Natural killer cell treated with Interleukin-12 subunit alpha and Interleukin-12 subunit beta and Interleukin-15 and Interleukin-18, amount 100 ng/mL, for 72 hours (primary cell): ENCODE measurements at regions not wholly inside any gene's neighbourhood (a gene's known extent, or its start where the extent isn't known, plus 50 kb on each side); places are given as distances from the start of the nearest gene placed in this dataset.

Experiments used
- ATAC-seq, 2 donors: fragments of 150-1000 bp; cut with Tn5 transposase in 1 of 2; sonication (Bioruptor Pico), chemical (Tn5 transposase) in 1 of 2; 2 replicates each; pipeline ENCODE4 v1.10.0; 2021
- DNase-seq: peaks from one replicate; pipeline ENCODE4 v3.0.0; 2022; ENCODE audit warnings: low spot score
- H3K27ac Mint-ChIP-seq, 2 donors: 1 replicate in 1 of 2; 2 replicates in 1 of 2; pipeline ENCODE4 v1.8.0; 2022; ENCODE audit warnings: mixed read lengths in 2 of 2, mild to moderate bottlenecking in 1 of 2, moderate library complexity in 1 of 2
- H3K27me3 Mint-ChIP-seq, 2 donors: 1 replicate in 1 of 2; 2 replicates in 1 of 2; pipeline ENCODE4 v1.8.0; 2022; ENCODE audit warnings: mixed read lengths in 2 of 2
- H3K36me3 Mint-ChIP-seq: one replicate; pipeline ENCODE4 v1.8.0; 2022; ENCODE audit warnings: mixed read lengths
- H3K4me1 Mint-ChIP-seq, 2 donors: 1 replicate in 1 of 2; 2 replicates in 1 of 2; pipeline ENCODE4 v1.8.0; 2022; ENCODE audit warnings: low read depth in 2 of 2, mixed read lengths in 2 of 2, mild to moderate bottlenecking in 1 of 2
- H3K4me3 Mint-ChIP-seq: one replicate; pipeline ENCODE4 v1.8.0; 2022; ENCODE audit warnings: mixed read lengths
- H3K9me3 Mint-ChIP-seq: 2 replicates; pipeline ENCODE4 v1.8.0; 2022; ENCODE audit warnings: mixed read lengths

GRCh38 chrX:69094977-69095669, 70.1 kb downstream of the PJA1 start:
- no peak overlapping the region for H3K27ac Mint-ChIP-seq
- H3K9me3 Mint-ChIP-seq, result no peaks in the 10 kb centered on the region
- no peak for ATAC-seq
- H3K36me3 Mint-ChIP-seq, result no peaks in the 10 kb centered on the region
- H3K4me1 Mint-ChIP-seq, result no peaks in the 10 kb centered on the region
- H3K27me3 Mint-ChIP-seq, result peaks cover 0 to 4% of the 10 kb centered on the region in 2 donors
- no peak for DNase-seq
- no peak overlapping the region for H3K4me3 Mint-ChIP-seq

DNA sequence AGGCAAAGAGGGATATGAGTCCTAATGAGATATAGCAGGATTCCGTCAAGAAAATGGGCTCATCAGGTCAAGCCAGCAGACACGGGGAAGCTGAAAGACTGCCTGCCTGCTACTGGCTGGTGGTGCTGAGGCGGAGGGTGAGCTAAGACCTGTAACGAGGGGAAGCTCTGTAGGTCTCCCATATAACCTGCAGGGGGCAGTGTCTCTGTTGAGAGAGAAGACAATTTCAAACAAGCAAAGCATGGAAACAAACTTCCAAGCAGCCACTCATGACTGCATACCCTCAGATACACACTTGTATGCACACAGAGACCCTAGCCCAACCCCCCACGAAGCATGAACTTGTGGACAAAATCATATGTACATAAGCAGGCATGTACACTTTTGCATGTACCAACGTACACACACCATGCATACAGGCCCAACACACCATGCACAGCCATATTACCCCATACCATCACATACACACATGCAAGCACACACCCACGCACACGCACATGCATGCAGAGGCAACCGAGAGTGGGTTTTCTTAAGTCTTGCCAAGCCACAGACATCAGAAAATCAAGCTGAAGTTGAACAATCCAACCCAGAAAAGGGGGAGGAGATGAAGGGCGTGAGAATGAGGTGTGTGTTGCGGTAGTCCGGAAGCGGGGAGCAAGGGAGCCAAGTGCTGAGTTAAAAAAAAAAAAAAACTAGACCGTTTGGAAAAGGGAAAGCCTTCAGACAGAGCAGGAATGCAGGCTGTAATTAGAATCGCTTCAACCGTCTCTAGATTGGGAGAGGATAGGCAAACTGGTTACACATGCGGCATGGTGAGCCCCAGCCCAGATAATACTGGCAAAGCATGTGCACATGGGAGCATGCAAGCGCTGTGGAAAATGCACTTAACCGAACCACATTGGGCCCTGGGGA, 71.0 kb downstream of the PJA1 start:
- H3K27ac Mint-ChIP-seq, result no peak overlapping the region
- no peaks in the 10 kb centered on the region for H3K9me3 Mint-ChIP-seq
- H3K27me3 Mint-ChIP-seq, result peaks cover 0 to 4% of the 10 kb centered on the region in 2 donors
- H3K36me3 Mint-ChIP-seq, result no peaks in the 10 kb centered on the region
- no peak for DNase-seq
- H3K4me1 Mint-ChIP-seq, result no peaks in the 10 kb centered on the region
- no peak for ATAC-seq
- H3K4me3 Mint-ChIP-seq, result no peak overlapping the region

DNA sequence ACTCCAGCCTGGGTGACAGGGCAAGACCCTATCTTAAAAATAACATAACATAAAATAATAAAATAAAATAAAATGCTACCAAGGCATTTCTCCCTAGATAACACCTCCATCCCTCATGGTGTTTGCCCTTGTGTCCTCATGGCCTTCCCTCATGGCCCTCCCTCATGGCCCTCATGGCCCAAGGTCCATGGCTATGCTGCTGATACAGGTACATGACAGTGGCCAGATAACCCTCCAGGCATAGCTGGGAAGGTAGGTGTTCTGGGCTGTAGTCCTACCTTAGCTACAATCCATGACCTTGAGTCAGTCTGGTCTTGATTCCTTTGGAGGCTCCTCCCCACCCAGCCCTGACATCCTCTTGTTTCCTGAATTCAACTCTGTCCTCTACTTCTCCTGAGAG, 75.2 kb downstream of the PJA1 start:
- DNase-seq (no peak), ATAC-seq (no peak)
- Mint-ChIP-seq H3K36me3 (no peaks in the 10 kb centered on the region), H3K4me1 (no peaks in the 10 kb centered on the region), H3K9me3 (no peaks in the 10 kb centered on the region), H3K27me3 (peaks cover 0 to 2% of the 10 kb centered on the region in 2 donors), H3K27ac (no peak overlapping the region), H3K4me3 (no peak overlapping the region)

GRCh38 chrX:69089203-69089602, 76.0 kb downstream of the PJA1 start:
- Mint-ChIP-seq H3K9me3 (no peaks in the 10 kb centered on the region), H3K4me1 (no peaks in the 10 kb centered on the region), H3K27me3 (peaks cover 0 to 2% of the 10 kb centered on the region in 2 donors), H3K27ac (no peak overlapping the region), H3K4me3 (no peak overlapping the region), H3K36me3 (no peaks in the 10 kb centered on the region)
- ATAC-seq (no peak), DNase-seq (no peak)

GRCh38 chrX:69088171-69088938, 76.9 kb downstream of the PJA1 start:
- Mint-ChIP-seq H3K9me3 (no peaks in the 10 kb centered on the region), H3K27ac (no peak overlapping the region)
- ATAC-seq, result no peak

DNA sequence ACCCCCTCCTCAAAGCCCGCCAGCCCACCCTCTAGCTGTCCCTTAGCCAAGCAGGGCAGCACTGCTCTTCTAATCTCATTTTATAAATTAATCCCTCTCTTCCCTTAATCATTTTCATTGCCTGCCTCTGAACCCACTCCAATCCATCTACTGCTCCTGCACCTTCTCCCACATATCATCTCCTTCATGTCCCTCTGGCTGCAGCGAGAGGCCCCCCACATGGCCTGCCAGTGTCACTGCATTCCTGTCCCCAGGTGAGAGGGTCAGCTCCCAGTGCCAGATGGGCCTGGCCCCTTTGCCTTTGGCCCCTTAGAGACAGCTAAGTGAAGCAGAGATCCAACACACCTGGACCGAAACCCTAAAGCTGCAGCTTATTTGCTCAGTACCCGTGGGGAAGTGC, 79.4 kb downstream of the PJA1 start:
- Mint-ChIP-seq H3K27me3 (peaks cover 0 to 5% of the 10 kb centered on the region in 2 donors), H3K9me3 (no peaks in the 10 kb centered on the region), H3K36me3 (no peaks in the 10 kb centered on the region), H3K4me3 (no peak overlapping the region), H3K4me1 (no peaks in the 10 kb centered on the region), H3K27ac (no peak overlapping the region)
- DNase-seq (no peak), ATAC-seq (no peak)

More at GRCh38 chrX:69088171-69088938, 76.9 kb downstream of the PJA1 start:
- H3K4me1 Mint-ChIP-seq, result no peaks in the 10 kb centered on the region
- H3K36me3 Mint-ChIP-seq, result no peaks in the 10 kb centered on the region
- no peak for DNase-seq
- peaks cover 0 to 5% of the 10 kb centered on the region in 2 donors for H3K27me3 Mint-ChIP-seq
- no peak overlapping the region for H3K4me3 Mint-ChIP-seq

DNA sequence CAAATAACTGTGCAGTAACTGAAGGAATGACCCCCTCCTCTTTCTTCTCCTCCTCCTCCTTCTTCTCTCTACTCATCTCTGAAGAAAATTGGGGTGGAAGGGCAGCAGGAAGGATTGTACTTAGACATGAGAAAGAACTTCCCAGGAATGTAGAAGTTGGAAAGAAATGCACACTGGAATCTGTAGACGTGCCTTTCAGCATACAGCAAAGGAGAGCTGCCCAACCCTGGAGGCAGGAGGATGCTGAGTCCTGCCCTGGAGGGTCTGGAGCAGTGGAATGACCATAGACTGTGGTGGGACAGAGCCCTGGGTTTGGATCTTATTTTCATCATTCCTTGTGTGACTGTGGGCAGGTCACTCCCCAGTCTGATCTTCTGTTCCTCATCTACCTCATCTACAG, 80.1 kb downstream of the PJA1 start:
- DNase-seq (no peak), ATAC-seq (no peak)
- Mint-ChIP-seq H3K4me3 (no peak overlapping the region), H3K36me3 (no peaks in the 10 kb centered on the region), H3K9me3 (no peaks in the 10 kb centered on the region), H3K27me3 (peaks cover 0 to 5% of the 10 kb centered on the region in 2 donors), H3K4me1 (no peaks in the 10 kb centered on the region), H3K27ac (no peak overlapping the region)

GRCh38 chrX:69083801-69084200, 81.5 kb downstream of the PJA1 start:
- Mint-ChIP-seq H3K9me3 (no peaks in the 10 kb centered on the region), H3K4me3 (no peak overlapping the region), H3K4me1 (no peaks in the 10 kb centered on the region), H3K27me3 (peaks cover 0 to 7% of the 10 kb centered on the region in 2 donors), H3K27ac (no peak overlapping the region), H3K36me3 (no peaks in the 10 kb centered on the region)
- DNase-seq, result no peak
- ATAC-seq, result no peak

DNA sequence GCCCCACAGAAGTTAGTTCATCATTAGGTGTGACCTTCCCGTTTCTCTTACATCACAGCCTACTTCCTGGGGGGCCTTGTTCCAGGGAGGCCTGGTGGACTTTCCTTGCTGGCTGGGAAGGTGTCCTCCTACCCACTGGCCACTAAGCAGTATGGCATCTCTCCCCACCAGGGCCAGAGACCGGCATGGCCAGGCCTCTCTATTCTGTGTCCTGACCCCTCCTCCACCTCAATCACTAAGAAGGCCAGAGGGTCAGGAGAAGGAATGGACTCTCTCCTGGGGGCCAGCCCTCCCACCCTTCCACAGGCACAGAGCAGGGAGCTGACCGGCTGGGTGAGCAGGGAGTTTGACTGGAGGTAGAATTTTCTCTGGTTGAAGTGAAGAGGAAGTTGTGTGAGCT, 81.9 kb downstream of the PJA1 start:
- H3K27me3 Mint-ChIP-seq, result peaks cover 0 to 7% of the 10 kb centered on the region in 2 donors
- ATAC-seq, result no peak
- no peaks in the 10 kb centered on the region for H3K36me3 Mint-ChIP-seq
- no peaks in the 10 kb centered on the region for H3K4me1 Mint-ChIP-seq
- no peak for DNase-seq
- H3K27ac Mint-ChIP-seq, result no peak overlapping the region
- no peaks in the 10 kb centered on the region for H3K9me3 Mint-ChIP-seq
- H3K4me3 Mint-ChIP-seq, result no peak overlapping the region

DNA sequence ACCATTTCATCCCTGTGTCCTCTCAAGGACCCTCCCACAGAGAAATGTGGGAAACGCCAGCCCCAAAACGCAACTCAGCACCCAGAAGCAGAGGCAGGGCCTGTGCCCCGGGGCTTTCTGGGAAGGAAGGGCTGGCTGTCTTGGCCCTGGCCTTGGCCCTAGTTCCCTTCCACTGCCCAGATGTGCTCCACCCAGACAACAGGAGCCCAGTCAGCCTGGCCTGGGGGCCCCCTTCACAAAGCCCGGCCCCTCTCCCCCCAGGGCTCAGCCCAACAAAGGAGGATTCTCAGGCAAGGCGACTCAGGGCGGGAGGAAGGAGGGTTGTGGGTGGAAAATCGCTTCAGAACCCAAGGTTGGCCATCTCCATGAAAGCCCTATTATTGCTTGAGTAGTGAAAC, 82.5 kb downstream of the PJA1 start:
- peaks cover 0 to 7% of the 10 kb centered on the region in 2 donors for H3K27me3 Mint-ChIP-seq
- no peak overlapping the region for H3K4me3 Mint-ChIP-seq
- H3K4me1 Mint-ChIP-seq, result no peaks in the 10 kb centered on the region
- H3K36me3 Mint-ChIP-seq, result no peaks in the 10 kb centered on the region
- DNase-seq (no peak), ATAC-seq (no peak)
- H3K9me3 Mint-ChIP-seq, result no peaks in the 10 kb centered on the region
- H3K27ac Mint-ChIP-seq, result no peak overlapping the region

DNA sequence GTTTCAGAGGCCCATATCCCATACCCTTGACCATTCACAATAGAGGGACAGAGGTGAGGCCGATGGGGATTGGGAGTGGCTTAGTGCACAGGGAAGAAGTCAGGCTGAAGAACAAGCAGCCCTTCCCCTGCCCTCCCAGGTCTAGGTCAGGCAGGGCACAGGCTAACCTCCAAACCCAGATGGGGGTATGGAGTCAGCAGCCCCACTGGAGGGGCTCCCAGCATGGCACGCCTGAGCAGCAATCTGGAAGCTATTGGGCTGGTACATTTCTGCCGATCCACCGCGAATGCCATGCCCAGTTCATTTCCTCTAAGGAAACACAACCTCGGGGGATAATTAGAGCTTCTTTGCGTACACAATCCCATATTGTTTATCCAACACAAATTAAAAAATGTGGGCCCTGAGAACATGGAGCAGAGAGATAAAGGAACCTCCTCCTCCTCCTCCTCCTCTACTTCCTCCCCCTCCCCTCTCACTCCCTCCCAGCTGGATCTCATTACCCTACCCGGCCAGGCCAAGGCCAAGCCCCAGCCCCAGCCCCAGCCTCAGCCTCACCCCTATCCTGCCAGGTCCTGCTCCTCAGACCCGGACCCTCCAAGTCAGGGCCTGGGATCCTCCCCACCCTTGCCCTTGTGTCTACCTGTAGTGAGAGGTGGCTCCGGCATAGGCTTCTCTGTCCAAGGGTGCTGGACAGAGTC, 83.0 kb downstream of the PJA1 start:
- no peak for DNase-seq

GRCh38 chrX:69080855-69081465, 84.3 kb downstream of the PJA1 start:
- no peaks in the 10 kb centered on the region for H3K9me3 Mint-ChIP-seq
- H3K27me3 Mint-ChIP-seq, result peaks cover 0 to 5% of the 10 kb centered on the region in 2 donors
- H3K27ac Mint-ChIP-seq, result no peak overlapping the region
- no peaks in the 10 kb centered on the region for H3K36me3 Mint-ChIP-seq
- DNase-seq, result peak; percentile 18
- ATAC-seq, result no peak
- H3K4me3 Mint-ChIP-seq, result no peak overlapping the region
- H3K4me1 Mint-ChIP-seq, result no peaks in the 10 kb centered on the region

More for the DNA sequence above, 83.0 kb downstream of the PJA1 start:
- H3K36me3 Mint-ChIP-seq, result no peaks in the 10 kb centered on the region
- H3K4me1 Mint-ChIP-seq, result no peaks in the 10 kb centered on the region
- H3K9me3 Mint-ChIP-seq, result no peaks in the 10 kb centered on the region
- ATAC-seq, result peak in 1 of 2 donors; percentile 13
- peaks cover 0 to 7% of the 10 kb centered on the region in 2 donors for H3K27me3 Mint-ChIP-seq
- H3K27ac Mint-ChIP-seq, result no peak overlapping the region
- no peak overlapping the region for H3K4me3 Mint-ChIP-seq

DNA sequence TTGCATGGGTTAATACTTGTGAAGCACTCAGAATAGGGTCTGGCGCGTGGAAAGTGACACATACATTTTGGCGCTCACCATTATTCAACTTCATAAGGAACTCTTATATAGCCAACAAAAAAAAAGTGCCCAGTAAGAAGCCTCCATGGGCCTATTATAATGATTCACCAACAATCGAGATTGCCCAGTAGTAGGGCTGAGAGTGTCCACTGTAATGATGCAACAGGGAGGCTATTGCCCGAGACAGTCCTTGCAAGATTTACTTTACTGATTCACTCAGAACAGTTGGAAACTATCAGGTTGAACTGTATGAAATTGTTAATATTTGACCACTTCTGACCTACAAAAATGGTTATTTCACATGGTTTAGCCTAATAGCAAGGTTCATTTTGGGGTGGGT, 86.0 kb downstream of the PJA1 start:
- Mint-ChIP-seq H3K27ac (no peak overlapping the region), H3K36me3 (no peaks in the 10 kb centered on the region), H3K9me3 (no peaks in the 10 kb centered on the region), H3K4me3 (no peak overlapping the region), H3K27me3 (peaks cover 0 to 5% of the 10 kb centered on the region in 2 donors), H3K4me1 (no peaks in the 10 kb centered on the region)
- ATAC-seq (no peak), DNase-seq (peak; percentile 12)
